ENCODE measurements at regions not wholly inside any gene's neighbourhood (a gene's known extent, or its start where the extent isn't known, plus 50 kb on each side); places are given as distances from the start of the nearest gene placed in this dataset.

DNA sequence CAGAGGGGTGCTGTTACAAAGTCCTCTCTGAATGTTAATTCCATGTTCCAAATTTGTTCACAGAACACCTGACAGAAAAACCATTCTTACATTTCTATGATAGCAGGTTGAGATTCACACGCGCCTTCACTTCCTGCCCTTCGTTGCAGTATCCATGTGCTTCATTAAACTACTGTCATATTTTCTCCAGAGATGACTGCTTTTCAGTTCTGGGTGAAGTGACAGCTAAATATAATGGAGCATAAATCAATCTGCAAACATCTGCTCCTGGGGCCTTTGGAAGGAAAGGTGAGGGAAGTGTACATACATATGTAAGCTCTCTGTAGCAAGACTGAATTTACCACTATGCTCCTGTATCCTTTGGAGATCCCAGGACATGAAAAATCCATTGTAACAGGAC lies 750.2 kb downstream of the HDGFL1 start:
- Mint-ChIP-seq H3K27ac (no peak overlapping the region), H3K4me1 (no peaks in the 10 kb centered on the region), H3K27me3 (ENCODE audit: low read depth, poor library complexity) (no peaks in the 10 kb centered on the region)

DNA sequence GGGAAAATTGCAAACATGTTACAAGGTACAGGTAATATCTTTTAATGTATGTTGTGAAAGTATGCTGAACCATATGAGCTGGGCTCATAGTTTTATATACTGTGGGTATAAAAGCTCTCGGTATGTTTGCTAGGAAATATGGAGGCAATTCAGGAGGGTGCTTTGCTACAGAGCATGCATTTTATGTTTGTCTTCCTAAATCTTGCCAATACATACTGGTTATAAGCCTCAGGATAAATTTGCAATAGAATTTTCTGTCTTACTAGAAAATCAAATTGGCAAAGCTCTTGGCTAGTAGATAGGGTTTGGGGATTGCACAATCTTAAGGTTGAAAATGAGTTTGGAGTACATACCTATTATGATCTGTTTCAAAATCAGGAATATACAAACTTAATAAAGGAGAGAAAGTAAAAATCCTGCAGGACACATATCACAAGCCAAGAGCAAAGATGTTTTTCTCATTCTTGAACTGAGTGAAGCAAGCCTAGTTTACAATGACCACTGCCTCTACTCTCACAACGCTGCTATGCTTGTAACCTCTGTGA lies 751.2 kb downstream of the HDGFL1 start:
- no peaks in the 10 kb centered on the region for H3K4me1 Mint-ChIP-seq
- no peak for DNase-seq
- H3K27ac Mint-ChIP-seq = no peak overlapping the region
- H3K4me3 Mint-ChIP-seq = no peak overlapping the region
- H3K27me3 Mint-ChIP-seq (ENCODE audit: low read depth, poor library complexity) = no peaks in the 10 kb centered on the region
- TF ChIP-seq, protein P1, sequence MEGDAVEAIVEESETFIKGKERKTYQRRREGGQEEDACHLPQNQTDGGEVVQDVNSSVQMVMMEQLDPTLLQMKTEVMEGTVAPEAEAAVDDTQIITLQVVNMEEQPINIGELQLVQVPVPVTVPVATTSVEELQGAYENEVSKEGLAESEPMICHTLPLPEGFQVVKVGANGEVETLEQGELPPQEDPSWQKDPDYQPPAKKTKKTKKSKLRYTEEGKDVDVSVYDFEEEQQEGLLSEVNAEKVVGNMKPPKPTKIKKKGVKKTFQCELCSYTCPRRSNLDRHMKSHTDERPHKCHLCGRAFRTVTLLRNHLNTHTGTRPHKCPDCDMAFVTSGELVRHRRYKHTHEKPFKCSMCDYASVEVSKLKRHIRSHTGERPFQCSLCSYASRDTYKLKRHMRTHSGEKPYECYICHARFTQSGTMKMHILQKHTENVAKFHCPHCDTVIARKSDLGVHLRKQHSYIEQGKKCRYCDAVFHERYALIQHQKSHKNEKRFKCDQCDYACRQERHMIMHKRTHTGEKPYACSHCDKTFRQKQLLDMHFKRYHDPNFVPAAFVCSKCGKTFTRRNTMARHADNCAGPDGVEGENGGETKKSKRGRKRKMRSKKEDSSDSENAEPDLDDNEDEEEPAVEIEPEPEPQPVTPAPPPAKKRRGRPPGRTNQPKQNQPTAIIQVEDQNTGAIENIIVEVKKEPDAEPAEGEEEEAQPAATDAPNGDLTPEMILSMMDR (IDR thresholded peaks at IDR 0.05) = no peak
- H3K36me3 Mint-ChIP-seq (ENCODE audit: low read depth) = no peaks in the 10 kb centered on the region
- no peaks in the 10 kb centered on the region for H3K9me3 Mint-ChIP-seq

More for the DNA sequence above, 750.2 kb downstream of the HDGFL1 start:
- no peak overlapping the region for H3K4me3 Mint-ChIP-seq
- no peak for DNase-seq
- H3K36me3 Mint-ChIP-seq (ENCODE audit: low read depth) = no peaks in the 10 kb centered on the region
- no peaks in the 10 kb centered on the region for H3K9me3 Mint-ChIP-seq
- TF ChIP-seq, protein P1 (IDR thresholded peaks at IDR 0.05) = no peak

DNA sequence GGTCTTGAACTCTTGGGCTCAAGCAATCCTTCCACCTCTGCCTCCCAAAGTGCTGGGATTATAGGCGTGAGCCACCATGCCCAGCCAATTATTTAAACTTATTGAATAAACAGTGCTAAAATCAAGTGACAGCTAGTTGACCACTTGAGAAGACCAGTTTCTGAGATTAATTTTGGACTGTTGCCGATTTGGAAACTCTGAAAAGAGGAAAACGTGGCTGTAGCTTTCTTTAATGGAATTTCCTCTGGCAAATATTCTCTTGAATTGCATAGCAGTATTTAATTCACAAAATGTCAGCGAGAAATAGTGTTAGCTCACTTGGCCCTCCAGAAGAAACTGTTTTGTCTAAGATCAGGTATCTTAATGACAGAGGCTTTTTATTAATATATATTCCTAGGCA lies 754.5 kb downstream of the HDGFL1 start:
- Mint-ChIP-seq H3K27me3 (ENCODE audit: low read depth, poor library complexity) (no peaks in the 10 kb centered on the region), H3K9me3 (no peaks in the 10 kb centered on the region), H3K36me3 (ENCODE audit: low read depth) (no peaks in the 10 kb centered on the region), H3K4me1 (no peaks in the 10 kb centered on the region), H3K27ac (no peak overlapping the region), H3K4me3 (no peak overlapping the region)
- DNase-seq = no peak
- TF ChIP-seq, protein P1 (IDR thresholded peaks at IDR 0.05) = no peak

DNA sequence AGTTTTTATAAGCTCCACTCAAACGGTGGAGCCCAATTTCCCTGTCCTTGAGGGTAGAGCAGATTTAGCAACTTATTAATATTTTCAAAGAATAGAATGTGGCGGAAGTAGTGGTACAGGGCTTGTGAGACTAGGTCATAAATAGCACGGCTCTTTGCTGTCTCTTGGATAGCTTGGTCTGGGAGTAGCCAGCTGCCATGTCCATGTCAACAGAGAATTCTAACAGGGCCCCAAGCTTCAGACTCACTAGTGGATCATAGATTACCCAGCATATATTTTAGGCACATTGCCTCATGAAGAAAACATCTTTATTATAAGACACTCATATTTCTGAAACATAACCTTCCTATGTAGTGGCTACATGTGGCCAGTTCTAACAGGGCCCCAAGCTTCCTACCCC lies 755.7 kb downstream of the HDGFL1 start:
- no peak overlapping the region for H3K27ac Mint-ChIP-seq
- H3K4me1 Mint-ChIP-seq = no peaks in the 10 kb centered on the region
- TF ChIP-seq, protein P1 (IDR thresholded peaks at IDR 0.05) = no peak
- no peaks in the 10 kb centered on the region for H3K36me3 Mint-ChIP-seq (ENCODE audit: low read depth)
- no peaks in the 10 kb centered on the region for H3K27me3 Mint-ChIP-seq (ENCODE audit: low read depth, poor library complexity)
- no peak overlapping the region for H3K4me3 Mint-ChIP-seq
- H3K9me3 Mint-ChIP-seq = no peaks in the 10 kb centered on the region
- no peak for DNase-seq

DNA sequence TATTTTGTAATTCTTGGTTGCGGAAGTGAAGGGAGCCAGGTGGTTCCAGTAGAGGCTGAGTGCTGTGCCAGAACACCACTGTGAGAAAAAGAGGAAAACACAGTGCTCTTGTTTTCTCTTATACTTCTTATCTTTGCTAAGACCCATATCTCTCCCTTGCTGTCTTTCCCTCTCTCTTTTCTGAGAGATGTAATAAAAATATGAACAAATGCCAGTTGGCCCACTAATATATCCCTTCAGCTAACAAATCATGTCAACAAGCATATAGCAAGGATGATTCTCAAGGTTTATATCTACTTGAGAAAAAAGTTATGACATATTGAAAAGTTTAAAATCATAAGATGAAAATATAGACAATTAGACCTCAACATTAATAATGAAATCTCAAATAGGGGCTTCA lies 758.3 kb downstream of the HDGFL1 start:
- Mint-ChIP-seq H3K4me1 (no peaks in the 10 kb centered on the region), H3K27ac (no peak overlapping the region), H3K27me3 (ENCODE audit: low read depth, poor library complexity) (no peaks in the 10 kb centered on the region), H3K36me3 (ENCODE audit: low read depth) (no peaks in the 10 kb centered on the region), H3K4me3 (no peak overlapping the region), H3K9me3 (no peaks in the 10 kb centered on the region)
- TF ChIP-seq, protein P1 (IDR thresholded peaks at IDR 0.05) = no peak
- no peak for DNase-seq

DNA sequence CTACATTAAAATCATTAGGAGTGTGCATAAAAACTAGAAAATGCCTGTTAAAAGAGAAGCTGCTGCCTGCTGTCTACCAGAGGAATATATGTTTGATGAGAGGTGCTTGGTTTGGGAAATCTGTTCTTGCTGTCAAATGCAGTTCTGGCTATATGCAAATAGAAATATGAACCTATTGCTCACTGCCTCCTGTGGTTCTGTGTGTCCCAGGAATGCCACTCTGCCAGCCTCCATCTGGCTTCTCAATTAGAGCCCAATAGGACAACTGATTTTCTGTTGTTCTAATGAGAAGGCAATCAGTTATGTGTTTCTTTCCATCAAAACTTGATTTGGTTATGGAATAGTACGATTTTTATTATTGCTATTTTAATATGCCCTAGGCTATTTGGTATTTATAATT lies 759.7 kb downstream of the HDGFL1 start:
- Mint-ChIP-seq H3K27ac (no peak overlapping the region), H3K27me3 (ENCODE audit: low read depth, poor library complexity) (no peaks in the 10 kb centered on the region), H3K36me3 (ENCODE audit: low read depth) (no peaks in the 10 kb centered on the region), H3K4me1 (no peaks in the 10 kb centered on the region), H3K9me3 (no peaks in the 10 kb centered on the region), H3K4me3 (no peak overlapping the region)
- TF ChIP-seq, protein P1 (IDR thresholded peaks at IDR 0.05) = no peak
- no peak for DNase-seq

Measured in nephron progenitor cell (in vitro differentiated cells).